ENCODE measurements at regions not wholly inside any gene's neighbourhood (a gene's known extent, or its start where the extent isn't known, plus 50 kb on each side); places are given as distances from the start of the nearest gene placed in this dataset.

GRCh38 chr3:25377042-25377441, 51.0 kb upstream of the RARB start:
- DNase-seq (ENCODE audit: low read depth) = no peak
- H3K4me3 ChIP-seq (ENCODE audit: low read depth, low read length) = no peak overlapping the region
- TF ChIP-seq CTCF (IDR thresholded peaks at IDR 0.05; ENCODE audit: low read depth, low read length) = no peak
- TF ChIP-seq MYC (IDR thresholded peaks at IDR 0.05; ENCODE audit: low read depth, low read length) = no peak
- no peak for TF ChIP-seq POLR2A (IDR thresholded peaks at IDR 0.05; ENCODE audit: extremely low read depth, insufficient read length)
- no peak for TF ChIP-seq MAX (IDR thresholded peaks at IDR 0.05; ENCODE audit: low read depth, low read length)

Data from NB4 (cell line).